HG03469 (cell line): ENCODE measurements at regions not wholly inside any gene's neighbourhood (a gene's known extent, or its start where the extent isn't known, plus 50 kb on each side); places are given as distances from the start of the nearest gene placed in this dataset.
"Not testable (repeated sequence)": the region's sequence is repeated elsewhere in the genome, so short reads cannot be mapped to it uniquely, and the experiment has no call there.

ENCODE experiments used
- ATAC-seq: cut with Tn5 transposase; IDR thresholded peaks from one replicate; pipeline ENCODE4 v1.9.1; 2021; ENCODE audit warnings: mild to moderate bottlenecking, moderate library complexity, moderate number of reproducible peaks; ENCODE audit not compliant: unreplicated experiment

DNA sequence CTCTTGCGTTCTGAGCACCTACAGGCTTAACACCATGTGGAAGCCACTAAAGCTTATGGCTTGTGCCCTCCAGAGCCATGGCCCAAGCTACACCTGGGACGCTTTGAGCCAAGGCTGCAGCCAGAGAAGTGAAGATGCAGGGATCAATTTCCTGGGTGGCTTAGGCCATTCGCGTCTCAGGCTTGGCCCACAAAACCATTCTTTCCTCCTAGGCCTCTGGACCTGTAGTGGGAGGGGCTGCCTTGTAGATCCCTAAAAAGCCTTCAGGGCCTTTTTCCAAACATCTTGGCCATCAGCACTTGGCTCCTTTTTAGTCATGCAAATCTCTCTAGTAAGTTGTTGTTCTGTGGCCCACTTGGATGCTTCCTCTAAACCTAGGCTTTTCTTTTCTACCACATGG is 401.7 kb upstream of the RUNX1 start:
- ATAC-seq = no peak

- no peak for ATAC-seq
Observed at GRCh38 chr21:35449846-35450245, 400.7 kb upstream of the RUNX1 start.

- ATAC-seq = no peak
Observed at GRCh38 chr21:35448876-35449599, 399.9 kb upstream of the RUNX1 start.

DNA sequence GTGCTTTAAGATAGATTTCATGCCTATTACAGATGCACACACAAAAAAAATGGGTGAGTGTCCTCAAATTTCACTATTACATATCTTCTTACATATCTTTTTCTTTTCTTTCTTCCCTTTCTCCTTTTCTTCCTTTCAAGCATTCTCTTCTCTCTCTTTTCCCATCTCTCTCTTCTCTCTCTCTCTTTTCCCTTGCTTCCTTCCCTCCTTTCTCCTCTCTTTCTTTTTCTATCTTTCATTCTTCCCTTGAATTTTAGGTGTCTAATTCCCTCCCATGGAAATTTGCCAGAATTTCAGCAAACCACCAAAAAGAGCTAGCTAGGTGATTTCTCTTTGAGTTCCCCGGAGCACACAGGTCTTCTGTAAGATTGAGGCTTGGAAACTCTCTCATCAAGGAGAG is 395.3 kb upstream of the RUNX1 start:
- no peak for ATAC-seq

- ATAC-seq = no peak
Observed at GRCh38 chr21:35441868-35442582, 392.9 kb upstream of the RUNX1 start.

GRCh38 chr21:35438643-35439404 is 389.7 kb upstream of the RUNX1 start:
- ATAC-seq = no peak

- ATAC-seq = no peak
Observed at GRCh38 chr21:35437941-35438340, 388.8 kb upstream of the RUNX1 start.

DNA sequence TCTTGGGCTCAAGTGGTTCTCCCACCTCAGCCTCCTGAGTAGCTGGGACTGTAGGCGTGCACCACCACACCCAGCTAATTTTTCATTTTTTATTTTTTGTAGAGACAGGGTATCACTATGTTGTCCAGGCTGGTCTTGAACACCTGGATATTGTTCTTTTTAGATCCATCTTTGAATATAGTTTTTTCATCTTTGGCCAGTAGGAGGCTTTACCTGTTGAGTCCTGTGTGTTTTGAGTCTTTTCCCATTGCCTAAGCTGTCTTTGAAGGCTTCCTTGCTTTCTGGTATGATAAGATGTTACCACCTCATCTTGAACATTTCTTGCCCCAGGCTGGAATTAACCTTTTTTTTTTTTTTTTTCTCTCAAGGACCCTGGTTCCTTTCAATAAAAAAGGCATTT is 387.8 kb upstream of the RUNX1 start:
- ATAC-seq = no peak

GRCh38 chr21:35432601-35433000 is 383.5 kb upstream of the RUNX1 start:
- not testable (repeated sequence) for ATAC-seq

DNA sequence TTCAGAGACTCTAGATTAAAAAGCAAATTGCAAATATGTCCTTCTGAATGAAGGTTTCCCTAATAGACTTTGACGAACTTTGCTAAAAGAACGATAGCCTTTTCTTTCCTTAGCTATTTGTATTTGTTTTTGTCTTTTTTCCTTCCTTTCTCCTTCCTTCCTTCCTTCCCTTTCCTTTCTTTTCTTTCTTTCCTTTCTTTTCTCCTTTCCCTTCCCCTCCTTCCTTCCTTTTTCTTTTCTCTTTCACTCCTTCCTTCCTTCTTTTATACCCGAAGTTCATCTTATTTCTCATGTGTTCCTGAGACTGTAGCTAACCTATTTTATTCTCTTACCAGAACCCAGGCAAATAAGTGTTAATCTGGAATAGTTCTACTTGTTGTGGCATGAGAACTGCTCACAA is 381.2 kb upstream of the RUNX1 start:
- no peak for ATAC-seq

DNA sequence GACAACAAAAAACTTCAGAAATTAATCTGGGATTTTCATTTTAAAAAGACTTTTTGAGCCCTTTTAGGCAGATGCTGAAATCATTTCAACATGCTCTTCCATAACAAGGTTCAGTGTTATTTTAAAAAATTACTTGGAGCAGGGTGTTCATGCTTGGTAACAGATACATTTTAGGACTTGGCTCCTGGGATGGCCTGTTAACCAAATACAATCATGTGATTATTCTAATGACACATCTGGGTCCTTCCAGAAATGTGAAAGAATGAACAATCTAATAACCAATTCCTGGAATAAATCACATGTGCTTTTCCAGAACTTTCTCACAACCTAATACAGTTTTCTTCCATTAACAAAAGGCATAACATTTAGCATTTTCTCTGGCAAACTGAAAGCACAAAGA is 379.8 kb upstream of the RUNX1 start:
- no peak for ATAC-seq

DNA sequence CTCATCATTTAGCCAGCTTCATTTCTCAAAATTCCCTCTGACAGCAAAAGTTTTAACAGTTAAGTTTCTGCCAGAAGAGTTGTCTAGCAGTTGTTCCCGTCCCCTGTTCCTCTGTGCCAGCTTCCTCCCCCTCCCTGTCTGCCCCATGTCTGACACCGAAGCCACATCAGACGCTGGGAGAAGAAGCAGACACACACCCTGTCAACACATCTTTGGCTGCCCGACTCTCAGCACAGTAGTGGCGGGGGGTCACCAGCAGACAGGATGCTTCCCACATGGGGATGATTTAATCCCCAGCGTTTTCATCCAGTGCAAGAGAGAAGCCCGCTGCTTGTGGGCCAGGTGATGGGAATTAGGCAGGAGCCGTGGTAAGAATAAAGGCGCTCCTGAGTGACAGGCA is 379.4 kb upstream of the RUNX1 start:
- no peak for ATAC-seq

DNA sequence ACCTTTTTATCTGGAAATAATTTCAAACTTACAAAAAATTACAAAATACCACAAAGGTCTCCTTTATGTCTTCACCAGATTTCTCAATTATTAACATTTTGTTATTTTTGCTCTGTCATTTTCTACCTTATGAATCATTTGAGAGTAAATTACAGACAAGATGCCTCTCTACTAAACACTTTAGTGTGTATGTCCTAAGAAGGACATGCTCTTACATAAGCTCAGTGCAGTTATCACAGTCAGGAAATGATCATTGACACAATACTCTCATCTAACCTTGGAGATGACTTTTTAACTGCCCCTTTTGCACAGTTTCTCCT is 378.9 kb upstream of the RUNX1 start:
- ATAC-seq = no peak

GRCh38 chr21:35427320-35428000 is 378.4 kb upstream of the RUNX1 start:
- no peak for ATAC-seq

GRCh38 chr21:35426897-35427296 is 377.8 kb upstream of the RUNX1 start:
- no peak for ATAC-seq

DNA sequence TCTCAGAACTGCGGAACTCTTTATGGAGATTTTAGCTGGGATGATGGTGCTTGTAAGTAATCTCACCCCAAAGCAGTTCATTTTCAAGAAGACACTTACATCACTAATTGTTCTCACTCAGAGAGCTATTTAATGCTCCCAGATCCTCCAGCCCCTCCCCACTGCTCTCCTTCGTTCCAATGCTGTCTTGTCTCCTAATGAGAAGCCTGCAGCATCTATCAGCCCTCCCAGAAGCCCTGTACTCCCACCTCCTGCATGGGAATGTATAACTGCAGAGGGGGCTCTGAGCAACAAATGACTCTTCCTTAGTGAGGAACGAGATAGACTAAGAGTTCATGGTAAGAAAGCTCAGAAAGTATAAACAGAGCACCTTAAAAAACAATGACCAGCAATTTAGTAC is 377.4 kb upstream of the RUNX1 start:
- no peak for ATAC-seq

GRCh38 chr21:35424122-35424521 is 375.0 kb upstream of the RUNX1 start:
- ATAC-seq = no peak

- no peak for ATAC-seq
Observed at GRCh38 chr21:35423709-35424108, 374.6 kb upstream of the RUNX1 start.

- ATAC-seq = no peak
Observed at GRCh38 chr21:35422011-35422410, 372.9 kb upstream of the RUNX1 start.

DNA sequence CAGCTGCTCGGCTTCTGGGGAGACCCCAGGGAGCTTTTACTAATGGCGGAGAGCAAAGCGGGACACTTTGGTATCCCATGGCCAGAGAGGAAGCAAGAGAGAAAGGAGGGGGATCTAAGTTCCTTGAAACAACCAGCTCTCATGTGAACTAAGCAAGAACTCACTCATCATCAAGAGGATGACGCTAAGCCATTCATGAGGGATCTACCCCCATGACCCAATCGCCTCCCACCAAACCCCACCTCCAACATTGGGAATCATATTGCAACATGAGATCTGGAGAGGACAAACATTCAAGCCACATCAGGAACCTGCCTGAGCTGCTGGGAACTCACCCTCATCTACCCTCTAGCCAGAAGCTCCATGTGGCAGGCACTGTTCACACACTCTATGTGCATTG is 372.1 kb upstream of the RUNX1 start:
- no peak for ATAC-seq

- ATAC-seq = no peak
Observed at GRCh38 chr21:35420656-35421055, 371.6 kb upstream of the RUNX1 start.
